CD4-positive, alpha-beta T cell (primary cell): ENCODE measurements at regions not wholly inside any gene's neighbourhood (a gene's known extent, or its start where the extent isn't known, plus 50 kb on each side); places are given as distances from the start of the nearest gene placed in this dataset.

Experiments
- ATAC-seq: fragments of 200-7000 bp; cut with Tn5 transposase; one replicate; pipeline ENCODE4 v1.10.0; 2022; ENCODE audit warnings: mild to moderate bottlenecking; ENCODE audit not compliant: poor library complexity
- CTCF ChIA-PET: fragments of 350-600 bp; sonication (Branson Sonifier 250); formaldehyde crosslinking; loops from one replicate; lab custom pipeline; 2021; ENCODE audit warnings: antibody characterized with exemption, inconsistent platforms; lab: Charles Lee
- POLR2A ChIA-PET: fragments of 350-600 bp; sonication (Branson Sonifier 250); formaldehyde crosslinking; loops from one replicate; lab custom pipeline; 2021; ENCODE audit warnings: antibody characterized with exemption, inconsistent platforms; lab: Charles Lee
- DNase-seq, 14 experiments: peaks; one replicate each; pipeline ENCODE4 v3.0.0-alpha.2; 2013 to 2020; ENCODE audit warnings: mixed read lengths in 2 of 14
- H3K27ac ChIP-seq, 2 donors: one replicate each; pipeline versions ENCODE4 v1.5.1 to v1.7.0; 2013; ENCODE audit warnings: low read length in 2 of 2, low read depth in 1 of 2, mild to moderate bottlenecking in 1 of 2
- H3K27me3 ChIP-seq, 2 experiments: 1 replicate in 1 of 2; 2 replicates in 1 of 2; pipeline versions ENCODE4 v1.6.1 to v1.7.0; 2013; ENCODE audit warnings: low read length in 2 of 2, control low read depth in 1 of 2, mild to moderate bottlenecking in 1 of 2, moderate library complexity in 1 of 2; ENCODE audit not compliant: insufficient read depth in 2 of 2, control insufficient read depth in 1 of 2
- H3K36me3 ChIP-seq: one replicate; pipeline ENCODE4 v1.6.1; 2013; ENCODE audit warnings: low read length, control low read depth; ENCODE audit not compliant: insufficient read depth
- H3K4me1 ChIP-seq: one replicate; pipeline ENCODE4 v1.6.1; 2013; ENCODE audit warnings: low read length, control low read depth; ENCODE audit not compliant: insufficient read depth
- H3K4me3 ChIP-seq: one replicate; pipeline ENCODE4 v1.5.1; 2013; ENCODE audit warnings: mild to moderate bottlenecking, low read length, moderate library complexity
- H3K9me3 ChIP-seq, 2 experiments: 1 replicate in 1 of 2; 2 replicates in 1 of 2; pipeline versions ENCODE4 v1.6.1 to v1.7.0; 2013; ENCODE audit warnings: low read length in 2 of 2, mild to moderate bottlenecking in 2 of 2, control low read depth in 1 of 2, moderate library complexity in 1 of 2; ENCODE audit not compliant: control insufficient read depth in 1 of 2, insufficient read depth in 1 of 2
- H3K27ac Mint-ChIP-seq: one replicate; pipeline ENCODE4 v1.8.0; 2020; ENCODE audit warnings: mixed read lengths
- H3K27me3 Mint-ChIP-seq: one replicate; pipeline ENCODE4 v1.8.0; 2021; ENCODE audit warnings: mixed read lengths
- H3K36me3 Mint-ChIP-seq: one replicate; pipeline ENCODE4 v1.8.0; 2021; ENCODE audit warnings: low read depth, mixed read lengths
- H3K4me1 Mint-ChIP-seq: one replicate; pipeline ENCODE4 v1.8.0; 2021; ENCODE audit warnings: low read depth, mixed read lengths
- H3K4me3 Mint-ChIP-seq: one replicate; pipeline ENCODE4 v1.8.0; 2020; ENCODE audit warnings: mild to moderate bottlenecking, mixed read lengths
- H3K9me3 Mint-ChIP-seq: one replicate; pipeline ENCODE4 v1.8.0; 2020; ENCODE audit warnings: mixed read lengths
- intact Hi-C, 2 experiments: fragments of 100-400 bp; cut with DNase I in 1 of 2; cut with micrococcal nuclease in 1 of 2; formaldehyde crosslinking; loops; one replicate each; pipeline versions ENCODE4 v1.15.1 to v1.9.0; 2023 to 2025; cut with DNase I, micrococcal nuclease
- TF ChIP-seq, protein P1 (sequence below): fragments of 200-600 bp; IDR thresholded peaks from one replicate; pipeline ENCODE4 v1.8.0; 2022; ENCODE audit warnings: antibody characterized with exemption, mild to moderate bottlenecking

DNA sequence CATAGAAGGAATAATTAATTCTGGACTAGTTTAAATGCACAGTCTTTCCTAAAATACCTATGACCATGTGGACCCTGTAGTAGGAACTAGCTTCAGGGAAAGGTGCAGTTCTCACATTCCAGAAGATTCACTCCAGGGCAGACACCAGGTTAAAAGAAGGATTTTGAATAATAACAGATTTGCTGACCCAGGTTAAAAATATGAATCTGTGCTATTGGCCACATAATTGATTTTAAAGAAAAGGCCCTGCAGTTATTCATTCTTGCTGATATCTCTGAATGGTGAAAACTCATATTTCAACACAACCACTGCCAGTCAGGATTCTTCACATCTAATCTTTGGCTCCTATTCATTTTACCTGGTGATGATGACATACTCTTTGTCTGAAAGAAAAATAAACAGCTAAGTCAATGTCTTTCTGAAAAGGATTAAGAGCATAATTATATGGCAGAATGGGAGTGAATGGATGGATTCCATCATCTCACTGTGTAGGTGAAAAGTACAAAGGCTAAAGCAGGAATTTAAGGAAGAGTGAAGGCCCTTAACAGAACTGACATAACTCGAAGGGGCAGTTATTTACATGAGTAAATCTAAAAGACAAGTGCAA, 432.8 kb downstream of the PDGFC start:
- no peaks in the 10 kb centered on the region for H3K36me3 Mint-ChIP-seq
- peaks cover 9% of the 10 kb centered on the region for H3K9me3 Mint-ChIP-seq
- TF ChIP-seq, protein P1, sequence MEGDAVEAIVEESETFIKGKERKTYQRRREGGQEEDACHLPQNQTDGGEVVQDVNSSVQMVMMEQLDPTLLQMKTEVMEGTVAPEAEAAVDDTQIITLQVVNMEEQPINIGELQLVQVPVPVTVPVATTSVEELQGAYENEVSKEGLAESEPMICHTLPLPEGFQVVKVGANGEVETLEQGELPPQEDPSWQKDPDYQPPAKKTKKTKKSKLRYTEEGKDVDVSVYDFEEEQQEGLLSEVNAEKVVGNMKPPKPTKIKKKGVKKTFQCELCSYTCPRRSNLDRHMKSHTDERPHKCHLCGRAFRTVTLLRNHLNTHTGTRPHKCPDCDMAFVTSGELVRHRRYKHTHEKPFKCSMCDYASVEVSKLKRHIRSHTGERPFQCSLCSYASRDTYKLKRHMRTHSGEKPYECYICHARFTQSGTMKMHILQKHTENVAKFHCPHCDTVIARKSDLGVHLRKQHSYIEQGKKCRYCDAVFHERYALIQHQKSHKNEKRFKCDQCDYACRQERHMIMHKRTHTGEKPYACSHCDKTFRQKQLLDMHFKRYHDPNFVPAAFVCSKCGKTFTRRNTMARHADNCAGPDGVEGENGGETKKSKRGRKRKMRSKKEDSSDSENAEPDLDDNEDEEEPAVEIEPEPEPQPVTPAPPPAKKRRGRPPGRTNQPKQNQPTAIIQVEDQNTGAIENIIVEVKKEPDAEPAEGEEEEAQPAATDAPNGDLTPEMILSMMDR, result no peak
- ATAC-seq (no peak), DNase-seq (no peak)
- H3K4me1 ChIP-seq, result no peaks in the 10 kb centered on the region
- H3K27me3 ChIP-seq, result no peaks in the 10 kb centered on the region
- H3K9me3 ChIP-seq, result no peaks in the 10 kb centered on the region
- intact Hi-C loops, result no loop called here
- H3K27ac Mint-ChIP-seq, result no peak overlapping the region
- no peaks in the 10 kb centered on the region for H3K36me3 ChIP-seq
- ChIA-PET CTCF (no interaction called here), POLR2A (no interaction called here)
- no peaks in the 10 kb centered on the region for H3K27me3 Mint-ChIP-seq
- H3K4me3 Mint-ChIP-seq, result no peak overlapping the region
- no peaks in the 10 kb centered on the region for H3K4me1 Mint-ChIP-seq
- H3K4me3 ChIP-seq, result no peak overlapping the region
- no peak overlapping the region for H3K27ac ChIP-seq

DNA sequence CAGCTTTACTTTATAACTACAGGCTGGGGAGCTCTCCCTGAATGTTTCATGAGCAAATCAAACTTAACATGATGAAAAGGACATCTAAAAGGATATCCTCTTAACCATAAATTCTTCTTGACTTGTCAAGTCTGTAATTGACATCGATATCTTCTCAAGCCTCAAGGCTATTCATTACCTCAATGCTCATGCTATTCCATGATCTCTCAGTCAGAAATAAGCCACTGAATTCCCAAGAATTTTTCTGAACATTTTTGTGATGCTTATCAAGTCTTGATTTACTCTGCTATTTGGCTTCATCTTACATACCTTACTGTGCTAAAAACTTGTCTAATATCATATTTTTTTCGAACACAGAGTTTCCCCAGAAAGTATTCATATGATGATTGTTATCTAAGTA, 433.4 kb downstream of the PDGFC start:
- no peaks in the 10 kb centered on the region for H3K27me3 ChIP-seq
- H3K9me3 ChIP-seq, result no peaks in the 10 kb centered on the region
- H3K4me1 ChIP-seq, result no peaks in the 10 kb centered on the region
- no peak for ATAC-seq
- Mint-ChIP-seq H3K4me3 (no peak overlapping the region), H3K27me3 (no peaks in the 10 kb centered on the region), H3K9me3 (peaks cover 11% of the 10 kb centered on the region), H3K36me3 (no peaks in the 10 kb centered on the region), H3K27ac (no peak overlapping the region), H3K4me1 (no peaks in the 10 kb centered on the region)
- no peaks in the 10 kb centered on the region for H3K36me3 ChIP-seq
- no peak overlapping the region for H3K27ac ChIP-seq
- ChIA-PET POLR2A (no interaction called here), CTCF (no interaction called here)
- DNase-seq, result no peak
- no peak overlapping the region for H3K4me3 ChIP-seq
- intact Hi-C loops, result no loop called here
- TF ChIP-seq, protein P1, result no peak

DNA sequence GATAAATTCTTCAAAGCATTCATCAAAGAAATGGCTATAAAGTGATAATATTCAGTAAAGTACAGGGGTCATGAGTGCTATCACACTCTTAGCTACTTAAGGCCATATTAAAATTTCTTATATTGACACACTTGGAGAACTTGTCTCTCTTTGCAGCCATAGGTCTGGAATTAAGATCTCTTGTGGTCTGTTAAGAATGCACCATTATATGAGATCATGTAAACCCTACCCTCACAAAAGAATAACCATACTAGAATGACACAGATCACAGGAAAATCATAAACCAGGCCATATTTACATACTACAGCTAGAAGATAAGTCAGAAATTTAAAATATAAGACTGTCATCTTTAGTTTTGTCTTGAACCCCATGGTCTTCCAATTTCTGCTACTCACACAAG, 434.3 kb downstream of the PDGFC start:
- no peaks in the 10 kb centered on the region for H3K27me3 ChIP-seq
- Mint-ChIP-seq H3K9me3 (peaks cover 12% of the 10 kb centered on the region), H3K36me3 (no peaks in the 10 kb centered on the region), H3K27me3 (no peaks in the 10 kb centered on the region), H3K27ac (no peak overlapping the region), H3K4me3 (no peak overlapping the region), H3K4me1 (no peaks in the 10 kb centered on the region)
- intact Hi-C loops, result no loop called here
- POLR2A ChIA-PET, result no interaction called here
- no peaks in the 10 kb centered on the region for H3K36me3 ChIP-seq
- TF ChIP-seq, protein P1, result no peak
- no peaks in the 10 kb centered on the region for H3K9me3 ChIP-seq
- no peak overlapping the region for H3K4me3 ChIP-seq
- ATAC-seq, result no peak
- no peaks in the 10 kb centered on the region for H3K4me1 ChIP-seq
- CTCF ChIA-PET, result no interaction called here
- no peak for DNase-seq
- H3K27ac ChIP-seq, result no peak overlapping the region
